Neuronal stem cell (in vitro differentiated cells): ENCODE measurements at regions not wholly inside any gene's neighbourhood (a gene's known extent, or its start where the extent isn't known, plus 50 kb on each side); places are given as distances from the start of the nearest gene placed in this dataset.
"Not testable (repeated sequence)": the region's sequence is repeated elsewhere in the genome, so short reads cannot be mapped to it uniquely, and the experiment has no call there.

Experiments used
- DNase-seq: peaks from one replicate; pipeline ENCODE4 v3.0.0-alpha.2; 2013; ENCODE audit warnings: low spot score
- H2AFZ ChIP-seq: one replicate; pipeline ENCODE4 v1.6.1; 2013; ENCODE audit warnings: mild to moderate bottlenecking, low read length, inconsistent platforms
- H2AK5ac ChIP-seq: 2 replicates; pipeline ENCODE4 v1.6.1; 2013; ENCODE audit warnings: low read depth, mild to moderate bottlenecking, inconsistent platforms, low read length, moderate library complexity, mixed read lengths
- H2BK120ac ChIP-seq: 2 replicates; pipeline ENCODE4 v1.6.1; 2013; ENCODE audit warnings: low read depth, mild to moderate bottlenecking, inconsistent platforms, low read length, moderate library complexity, mixed read lengths
- H2BK12ac ChIP-seq: one replicate; pipeline ENCODE4 v1.6.1; 2013; ENCODE audit warnings: low read length, inconsistent platforms
- H2BK15ac ChIP-seq: 2 replicates; pipeline ENCODE4 v1.6.1; 2013; ENCODE audit warnings: mild to moderate bottlenecking, low read length, inconsistent platforms, mixed read lengths
- H2BK5ac ChIP-seq: one replicate; pipeline ENCODE4 v1.6.1; 2013; ENCODE audit warnings: inconsistent platforms, mild to moderate bottlenecking, low read length, moderate library complexity
- H3K14ac ChIP-seq: one replicate; pipeline ENCODE4 v1.6.1; 2013; ENCODE audit warnings: low read length, inconsistent platforms
- H3K18ac ChIP-seq: 2 replicates; pipeline ENCODE4 v1.6.1; 2013; ENCODE audit warnings: low read length, inconsistent platforms
- H3K23ac ChIP-seq: 2 replicates; pipeline ENCODE4 v1.6.1; 2013; ENCODE audit warnings: low read depth, mild to moderate bottlenecking, mixed read lengths, low read length, inconsistent platforms; ENCODE audit not compliant: poor library complexity
- H3K27ac ChIP-seq: replicated peaks from 3 replicates; pipeline ENCODE4 v1.5.1; 2013; ENCODE audit warnings: low read length, inconsistent platforms
- H3K27me3 ChIP-seq, 3 experiments: 2 replicates each; pipeline ENCODE4 v1.6.1; 2013; ENCODE audit warnings: low read length in 3 of 3, mild to moderate bottlenecking in 2 of 3, inconsistent platforms in 1 of 3, low read depth in 1 of 3, mixed read lengths in 1 of 3, moderate library complexity in 1 of 3; ENCODE audit not compliant: control insufficient read depth in 3 of 3, insufficient read depth in 3 of 3
- H3K36me3 ChIP-seq, 2 donors: replicated peaks in 1 of 2; 2 replicates each; pipeline ENCODE4 v1.6.1; 2013; ENCODE audit warnings: low read length in 2 of 2; ENCODE audit not compliant: control insufficient read depth in 2 of 2, insufficient read depth in 2 of 2
- H3K4ac ChIP-seq: 2 replicates; pipeline ENCODE4 v1.6.1; 2013; ENCODE audit warnings: inconsistent platforms, mild to moderate bottlenecking, low read length, moderate library complexity
- H3K4me1 ChIP-seq, 2 donors: 1 replicate in 1 of 2; 2 replicates in 1 of 2; pipeline ENCODE4 v1.6.1; 2013; ENCODE audit warnings: low read length in 2 of 2, low read depth in 1 of 2; ENCODE audit not compliant: control insufficient read depth in 2 of 2, insufficient read depth in 1 of 2
- H3K4me2 ChIP-seq: one replicate; pipeline ENCODE4 v1.6.1; 2013; ENCODE audit warnings: mild to moderate bottlenecking, low read length, inconsistent platforms; ENCODE audit not compliant: insufficient read depth, poor library complexity, severe bottlenecking
- H3K4me3 ChIP-seq, 2 donors: 2 replicates each; pipeline ENCODE4 v1.5.1; 2013; ENCODE audit warnings: low read length in 2 of 2, mild to moderate bottlenecking in 2 of 2, inconsistent platforms in 1 of 2, moderate library complexity in 1 of 2
- H3K79me1 ChIP-seq: one replicate; pipeline ENCODE4 v1.6.1; 2013; ENCODE audit warnings: low read depth, mild to moderate bottlenecking, inconsistent platforms, low read length, moderate library complexity
- H3K9ac ChIP-seq: one replicate; pipeline ENCODE4 v1.6.1; 2013; ENCODE audit warnings: mild to moderate bottlenecking, low read depth, low read length, inconsistent platforms; ENCODE audit not compliant: poor library complexity
- H3K9me3 ChIP-seq, 2 donors: replicated peaks in 1 of 2; 2 replicates each; pipeline versions ENCODE3 to v1.6.1; 2013; ENCODE audit warnings: low read length in 2 of 2, mild to moderate bottlenecking in 2 of 2, inconsistent platforms in 1 of 2, low read depth in 1 of 2, mixed read lengths in 1 of 2, moderate library complexity in 1 of 2; ENCODE audit not compliant: control insufficient read depth in 2 of 2, insufficient read depth in 1 of 2
- H4K8ac ChIP-seq: one replicate; pipeline ENCODE4 v1.6.1; 2013; ENCODE audit warnings: low read depth, mild to moderate bottlenecking, inconsistent platforms, low read length, moderate library complexity
- H4K91ac ChIP-seq: one replicate; pipeline ENCODE4 v1.6.1; 2013; ENCODE audit warnings: low read length, low read depth, mild to moderate bottlenecking, inconsistent platforms; ENCODE audit not compliant: poor library complexity
- WGBS, 2 donors: extraction: QIAGEN DNeasy Blood & Tissue Kit; methylation state at CpG; one replicate each; pipeline ENCODE4 v1.1.7; 2013; ENCODE audit warnings: missing lambda C conversion rate in 2 of 2, mixed read lengths in 1 of 2; ENCODE audit not compliant: insufficient read length in 2 of 2, insufficient replicate concordance in 1 of 2; ENCODE audit errors: extremely low coverage in 2 of 2; 5-methylcytosine and 5-hydroxymethylcytosine counted together

GRCh38 chr2:16379901-16380300 lies 285.7 kb downstream of the CYRIA start:
- H2AFZ ChIP-seq, H3K4me1 ChIP-seq, H2BK12ac ChIP-seq, H2BK120ac ChIP-seq, H4K91ac ChIP-seq, H3K4me2 ChIP-seq, H3K79me1 ChIP-seq, H3K27ac ChIP-seq, H3K9ac ChIP-seq, H4K8ac ChIP-seq, DNase-seq, H3K4ac ChIP-seq, H2BK5ac ChIP-seq, H3K27me3 ChIP-seq, H3K23ac ChIP-seq, H2BK15ac ChIP-seq, H3K4me3 ChIP-seq, H3K9me3 ChIP-seq, H3K36me3 ChIP-seq, H3K14ac ChIP-seq, H3K18ac ChIP-seq, H2AK5ac ChIP-seq: not testable (repeated sequence)
- no CpG with 5 or more reads among the region's 5 CpGs for WGBS, 2 donors

GRCh38 chr2:16379061-16379460 lies 286.6 kb downstream of the CYRIA start:
- H4K8ac ChIP-seq, H2AK5ac ChIP-seq, H2BK12ac ChIP-seq, H2BK15ac ChIP-seq, H3K9ac ChIP-seq, H3K4me3 ChIP-seq, H3K4me2 ChIP-seq, H2BK120ac ChIP-seq, H3K9me3 ChIP-seq, H4K91ac ChIP-seq, H3K36me3 ChIP-seq, H3K27me3 ChIP-seq, H3K27ac ChIP-seq, H2AFZ ChIP-seq, H3K4ac ChIP-seq, H3K79me1 ChIP-seq, H3K4me1 ChIP-seq, DNase-seq, H3K23ac ChIP-seq, H3K18ac ChIP-seq, H2BK5ac ChIP-seq, H3K14ac ChIP-seq: not testable (repeated sequence)
- no CpG with 5 or more reads among the region's 5 CpGs for WGBS, 2 donors

- no peak overlapping the region for H3K9ac ChIP-seq
- no peak overlapping the region for H3K27ac ChIP-seq
- H3K4me3 ChIP-seq, result no peak overlapping the region
- no peaks in the 10 kb centered on the region for H3K4me1 ChIP-seq
- H3K4me2 ChIP-seq, result no peak overlapping the region
- peaks cover 0 to 5% (median 0%) of the 10 kb centered on the region in 3 experiments for H3K27me3 ChIP-seq
- no peaks in the 10 kb centered on the region for H3K36me3 ChIP-seq
- H3K79me1 ChIP-seq, result no peaks in the 10 kb centered on the region
- WGBS, 2 donors, result no CpG with 5 or more reads among the region's 2 CpGs
- no peak overlapping the region for H3K4ac ChIP-seq
- no peak overlapping the region for H2BK120ac ChIP-seq
- no peak overlapping the region for H2AFZ ChIP-seq
- H3K23ac ChIP-seq, result no peak overlapping the region
- H2BK12ac ChIP-seq, result no peak overlapping the region
- H3K14ac ChIP-seq, result no peak overlapping the region
- no peaks in the 10 kb centered on the region for H3K9me3 ChIP-seq
- no peak overlapping the region for H2AK5ac ChIP-seq
- H4K8ac ChIP-seq, result no peak overlapping the region
- no peak overlapping the region for H3K18ac ChIP-seq
- H2BK5ac ChIP-seq, result no peak overlapping the region
- no peak overlapping the region for H4K91ac ChIP-seq
- DNase-seq, result no peak
- H2BK15ac ChIP-seq, result no peak overlapping the region
These were observed 287.6 kb downstream of the CYRIA start for GRCh38 chr2:16378031-16378430.

GRCh38 chr2:16375981-16376380 lies 289.7 kb downstream of the CYRIA start:
- H4K91ac ChIP-seq, result no peak overlapping the region
- no peaks in the 10 kb centered on the region for H3K79me1 ChIP-seq
- no peak overlapping the region for H2BK120ac ChIP-seq
- H3K4ac ChIP-seq, result no peak overlapping the region
- no peaks in the 10 kb centered on the region for H3K36me3 ChIP-seq
- H2BK12ac ChIP-seq, result no peak overlapping the region
- no peak overlapping the region for H3K4me2 ChIP-seq
- no peak overlapping the region for H2BK5ac ChIP-seq
- H3K4me1 ChIP-seq, result no peaks in the 10 kb centered on the region
- H2BK15ac ChIP-seq, result no peak overlapping the region
- WGBS, 2 donors, result no CpG with 5 or more reads among the region's 4 CpGs
- DNase-seq, result no peak
- H3K4me3 ChIP-seq, result no peak overlapping the region
- no peak overlapping the region for H3K27ac ChIP-seq
- H2AK5ac ChIP-seq, result no peak overlapping the region
- H4K8ac ChIP-seq, result no peak overlapping the region
- no peak overlapping the region for H3K23ac ChIP-seq
- H3K9ac ChIP-seq, result no peak overlapping the region
- H3K14ac ChIP-seq, result no peak overlapping the region
- H3K27me3 ChIP-seq, result peaks cover 0 to 5% (median 0%) of the 10 kb centered on the region in 3 experiments
- H3K9me3 ChIP-seq, result peaks cover 0 to 5% of the 10 kb centered on the region in 2 donors
- H2AFZ ChIP-seq, result no peak overlapping the region
- no peak overlapping the region for H3K18ac ChIP-seq
